Epithelial cell of proximal tubule (primary cell): ENCODE measurements at regions not wholly inside any gene's neighbourhood (a gene's known extent, or its start where the extent isn't known, plus 50 kb on each side); places are given as distances from the start of the nearest gene placed in this dataset.
"Not testable (repeated sequence)": the region's sequence is repeated elsewhere in the genome, so short reads cannot be mapped to it uniquely, and the experiment has no call there.

Experiments used
- DNase-seq: peaks from one replicate; pipeline ENCODE4 v3.0.0-alpha.2; 2011; ENCODE audit warnings: low read depth
- H3K4me3 ChIP-seq: 2 replicates; pipeline ENCODE4 v1.5.1; 2011; ENCODE audit warnings: low read depth, mild to moderate bottlenecking, low read length
- CTCF ChIP-seq: conservative IDR thresholded peaks from 2 replicates; pipeline ENCODE4 v1.5.1; 2012; ENCODE audit warnings: low read depth, mild to moderate bottlenecking, low read length

GRCh38 chr7:91427051-91427450 lies 162.8 kb downstream of the FZD1 start:
- H3K4me3 ChIP-seq = no peak overlapping the region
- no peak for TF ChIP-seq CTCF
- no peak for DNase-seq

DNA sequence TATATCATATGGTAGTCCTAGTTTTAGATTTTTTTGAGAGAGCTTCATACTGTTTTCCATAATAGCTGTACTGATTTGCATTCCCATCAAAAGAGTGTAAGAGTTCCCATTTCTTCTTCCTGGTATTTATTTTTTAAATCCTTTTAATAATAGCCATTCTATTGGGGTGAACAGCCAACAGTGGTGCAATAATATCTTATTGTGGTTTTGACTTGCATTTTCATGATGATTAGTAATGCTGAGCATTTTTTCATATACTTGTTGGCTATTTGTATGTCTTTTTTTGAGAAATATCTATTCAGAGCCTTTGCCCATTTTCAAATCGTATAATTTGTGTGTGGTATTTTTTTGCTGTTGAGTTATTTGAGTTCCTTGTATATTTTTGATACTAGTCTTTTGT lies 167.4 kb downstream of the FZD1 start:
- no peak overlapping the region for H3K4me3 ChIP-seq
- no peak for TF ChIP-seq CTCF
- no peak for DNase-seq

- no peak for DNase-seq
- H3K4me3 ChIP-seq = no peak overlapping the region
- TF ChIP-seq CTCF = no peak
Measured at GRCh38 chr7:91434836-91435235, 170.6 kb downstream of the FZD1 start.

- TF ChIP-seq CTCF = no peak
- no peak overlapping the region for H3K4me3 ChIP-seq
- DNase-seq = no peak
Measured at GRCh38 chr7:91435381-91436059, 171.3 kb downstream of the FZD1 start.

DNA sequence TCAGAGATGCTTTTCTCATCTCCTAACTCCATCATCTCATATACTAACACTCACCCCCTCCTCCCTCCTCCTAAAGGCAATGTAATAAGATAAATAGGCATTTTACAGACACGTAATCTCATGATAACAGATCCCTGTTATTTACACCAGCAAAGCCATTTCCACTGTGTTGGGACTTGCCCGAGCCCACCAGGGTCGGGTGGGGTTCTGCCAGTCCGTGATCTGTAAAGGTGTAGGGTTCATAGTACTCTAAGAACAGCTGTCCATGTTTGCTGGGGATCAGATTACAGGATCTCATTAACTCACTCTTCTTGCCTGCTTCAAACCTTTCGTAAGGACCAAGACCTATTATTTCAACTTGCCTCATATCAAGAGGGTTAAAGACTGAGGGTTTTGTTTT lies 172.4 kb downstream of the FZD1 start:
- TF ChIP-seq CTCF = no peak
- no peak overlapping the region for H3K4me3 ChIP-seq
- no peak for DNase-seq

GRCh38 chr7:91440198-91440597 lies 176.0 kb downstream of the FZD1 start:
- DNase-seq, H3K4me3 ChIP-seq: not testable (repeated sequence)

- H3K4me3 ChIP-seq = no peak overlapping the region
- no peak for TF ChIP-seq CTCF
- DNase-seq = no peak
Measured at GRCh38 chr7:91443862-91444261, 179.6 kb downstream of the FZD1 start.

- DNase-seq = no peak
- no peak overlapping the region for H3K4me3 ChIP-seq
- TF ChIP-seq CTCF = no peak
Measured at GRCh38 chr7:91446819-91447218, 182.6 kb downstream of the FZD1 start.
